Stomach (tissue), 8 donors: ENCODE measurements at regions not wholly inside any gene's neighbourhood (a gene's known extent, or its start where the extent isn't known, plus 50 kb on each side); places are given as distances from the start of the nearest gene placed in this dataset.

Experiments
- DNase-seq, 2 donors: peaks; one replicate each; pipeline versions ENCODE4 v3.0.0 to v3.0.0-alpha.2; 2013 to 2019
- H3K27ac ChIP-seq, 5 donors: fragments of 200-600 bp in 4 of 5; sonication (generic) in 4 of 5; one replicate each; pipeline ENCODE4 v1.5.1; 2013 to 2019; ENCODE audit warnings: mild to moderate bottlenecking in 1 of 5, moderate library complexity in 1 of 5
- H3K27me3 ChIP-seq, 3 donors: fragments of 200-600 bp; sonication (generic); one replicate each; pipeline ENCODE4 v1.5.1; 2017 to 2019; ENCODE audit warnings: mixed run types in 1 of 3
- H3K36me3 ChIP-seq, 4 donors: fragments of 200-600 bp; sonication (generic); 1 replicate in 3 of 4; 2 replicates in 1 of 4; pipeline ENCODE4 v1.5.1; 2016 to 2019
- H3K4me1 ChIP-seq, 4 donors: fragments of 200-600 bp; sonication (generic); one replicate each; pipeline ENCODE4 v1.5.1; 2016 to 2019
- H3K4me3 ChIP-seq, 4 donors: fragments of 200-600 bp; sonication (generic) in 3 of 4; one replicate each; pipeline ENCODE4 v1.5.1; 2016 to 2019; ENCODE audit warnings: mild to moderate bottlenecking in 1 of 4
- H3K9me3 ChIP-seq, 4 donors: fragments of 200-600 bp; sonication (generic); one replicate each; pipeline ENCODE4 v1.5.1; 2016 to 2019
- CTCF ChIP-seq, 7 experiments: fragments of 450-650 bp in 4 of 7; fragments of 200-600 bp in 3 of 7; sonication (generic) in 3 of 7; IDR thresholded peaks; one replicate each; pipeline ENCODE4 v1.5.1; 2016 to 2019; ENCODE audit warnings: antibody characterized with exemption in 7 of 7, control low read depth in 2 of 7, mild to moderate bottlenecking in 1 of 7
- EP300 ChIP-seq: sonication (generic); formaldehyde crosslinking; IDR thresholded peaks from one replicate; pipeline ENCODE4 v1.6.1; 2017; ENCODE audit warnings: antibody characterized with exemption
- POLR2A ChIP-seq, 4 donors: fragments of 450-650 bp; IDR thresholded peaks; one replicate each; pipeline ENCODE4 v1.6.1; 2016; ENCODE audit warnings: antibody characterized with exemption in 4 of 4, control low read depth in 2 of 4, mild to moderate bottlenecking in 1 of 4, moderate library complexity in 1 of 4
- POLR2AphosphoS5 ChIP-seq, 3 donors: sonication (generic); formaldehyde crosslinking; IDR thresholded peaks; one replicate each; pipeline ENCODE4 v1.6.1; 2016; ENCODE audit warnings: antibody characterized with exemption in 3 of 3
- WGBS, 5 donors: extraction: QIAGEN DNeasy Blood & Tissue Kit in 3 of 5; methylation state at CpG; one replicate each; pipeline versions ENCODE4 v1.1.5 to v1.1.7; 2013 to 2018; 5-methylcytosine and 5-hydroxymethylcytosine counted together
- intact Hi-C: fragments of 100-400 bp; cut with DNase I; formaldehyde crosslinking; loops from one replicate; pipeline ENCODE4 v1.15.1; 2023; ENCODE audit warnings: low total_unique reads
- small RNA-seq, 4 donors: library from RNA; depleted of rRNA; stranded (forward); fragments of <200 nt; gene quantifications; one replicate each; pipeline ENCODE3, GENCODE V24; 2016
- donor health status: healthy with polysubstance abuse.
- donor health status: Bipolar disorder and iron deficiency.
- donor health status: healthy.

- intact Hi-C loops = no loop called here
- no peaks in the 10 kb centered on the region for H3K27me3 ChIP-seq
- H3K36me3 ChIP-seq = no peaks in the 10 kb centered on the region
- TF ChIP-seq POLR2A (IDR thresholded peaks at IDR 0.05) = no peak
- TF ChIP-seq EP300 = no peak
- TF ChIP-seq POLR2AphosphoS5 (IDR thresholded peaks at IDR 0.05) = no peak
- TF ChIP-seq CTCF (IDR thresholded peaks at IDR 0.05) = no peak
- no peaks in the 10 kb centered on the region for H3K4me1 ChIP-seq
- no peaks in the 10 kb centered on the region for H3K9me3 ChIP-seq
- H3K4me3 ChIP-seq = no peak overlapping the region
- whole genome bisulfite sequencing, 5 donors = 71 to 75% (median 74%) methylated on average over 5 of the region's 5 CpGs; no CpG with 5 or more reads in 2 of the 5 donors
- no peak overlapping the region for H3K27ac ChIP-seq
- no peak for DNase-seq
Observed at GRCh38 chrY:7141477-7141876, 229.9 kb upstream of the AMELY start.

Small RNAs in the stretch of these regions (small RNA-seq; reads per million reads assigned to genes)
- 0 reads per million in 4 donors for gene RF00019
- gene RN7SKP282 = 0 reads per million in 4 donors
- gene RNU6-521P = 0 reads per million in 4 donors
